ENCODE measurements at regions not wholly inside any gene's neighbourhood (a gene's known extent, or its start where the extent isn't known, plus 50 kb on each side); places are given as distances from the start of the nearest gene placed in this dataset.

- H3K27ac ChIP-seq: peak overlapping the region; percentile 60 to 89 (median 76)
- in situ Hi-C loops (cut with MboI; ENCODE audit: low sequenced_read_pairs in 4 of 4) (loop anchor here in 1 of 4 donors (25.0 kb wide), 1 partner anchor 416 kb away; no protein-coding TSS in a partner anchor), intact Hi-C loops (cut with DNase I; ENCODE audit: low total_unique reads) (loop anchor here (2.0 kb wide), 2 partner anchors 311 to 625 kb away; no protein-coding TSS in a partner anchor)
These were observed 479.9 kb upstream of the AKR1E2 start for GRCh38 chr10:4345877-4346646.

GRCh38 chr10:4344492-4344994 is 481.5 kb upstream of the AKR1E2 start:
- Histone ChIP-seq H3K36me3 (no peaks in the 10 kb centered on the region), H3K27me3 (no peaks in the 10 kb centered on the region), H3K4me1 (peaks cover 19 to 23% of the 10 kb centered on the region in 2 donors), H3K9me3 (no peaks in the 10 kb centered on the region), H3K27ac (peak overlapping the region; percentile 60 to 89 (median 76)), H3K4me3 (no peak overlapping the region)
- in situ Hi-C loops (cut with MboI; ENCODE audit: low sequenced_read_pairs in 4 of 4): loop anchor here in 1 of 4 donors (25.0 kb wide), 1 partner anchor 418 kb away; no protein-coding TSS in a partner anchor
- TF ChIP-seq CTCF (IDR thresholded peaks at IDR 0.05 in 4 of 5, conservative IDR thresholded peaks at IDR 0.05 in 1 of 5) (peak in 3 of 5 experiments; percentile 10 to 25 (median 13)), POLR2A (IDR thresholded peaks at IDR 0.05) (no peak)
- DNase-seq: peak; percentile 68 to 77
- intact Hi-C loops (cut with DNase I; ENCODE audit: low total_unique reads): loop anchor here (2.0 to 5.0 kb wide), 3 partner anchors 312 to 624 kb away; no protein-coding TSS in a partner anchor
- peak; percentile 97 to 98 for ATAC-seq

More at GRCh38 chr10:4345877-4346646, 479.9 kb upstream of the AKR1E2 start:
- ATAC-seq: no peak
- no peaks in the 10 kb centered on the region for H3K27me3 ChIP-seq
- peaks cover 19 to 23% of the 10 kb centered on the region in 2 donors for H3K4me1 ChIP-seq
- H3K36me3 ChIP-seq: no peaks in the 10 kb centered on the region
- TF ChIP-seq POLR2A (IDR thresholded peaks at IDR 0.05): no peak
- no peak for TF ChIP-seq CTCF (IDR thresholded peaks at IDR 0.05 in 4 of 5, conservative IDR thresholded peaks at IDR 0.05 in 1 of 5)
- H3K4me3 ChIP-seq: no peak overlapping the region
- DNase-seq: no peak
- H3K9me3 ChIP-seq: no peaks in the 10 kb centered on the region

- Histone ChIP-seq H3K27ac (peak overlapping the region; percentile 60 to 89 (median 76)), H3K36me3 (no peaks in the 10 kb centered on the region), H3K4me3 (no peak overlapping the region), H3K9me3 (no peaks in the 10 kb centered on the region), H3K27me3 (no peaks in the 10 kb centered on the region), H3K4me1 (peaks cover 19 to 23% of the 10 kb centered on the region in 2 donors)
- DNase-seq (no peak), ATAC-seq (peak; percentile 11 to 25)
- TF ChIP-seq CTCF (IDR thresholded peaks at IDR 0.05 in 4 of 5, conservative IDR thresholded peaks at IDR 0.05 in 1 of 5): no peak
- no peak for TF ChIP-seq POLR2A (IDR thresholded peaks at IDR 0.05)
- intact Hi-C loops (cut with DNase I; ENCODE audit: low total_unique reads) (loop anchor here (2.0 to 5.0 kb wide), 3 partner anchors 313 to 623 kb away; no protein-coding TSS in a partner anchor), in situ Hi-C loops (cut with MboI; ENCODE audit: low sequenced_read_pairs in 4 of 4) (loop anchor here in 1 of 4 donors (25.0 kb wide), 1 partner anchor 418 kb away; no protein-coding TSS in a partner anchor)
These were observed 482.1 kb upstream of the AKR1E2 start for GRCh38 chr10:4343873-4344272.

DNA sequence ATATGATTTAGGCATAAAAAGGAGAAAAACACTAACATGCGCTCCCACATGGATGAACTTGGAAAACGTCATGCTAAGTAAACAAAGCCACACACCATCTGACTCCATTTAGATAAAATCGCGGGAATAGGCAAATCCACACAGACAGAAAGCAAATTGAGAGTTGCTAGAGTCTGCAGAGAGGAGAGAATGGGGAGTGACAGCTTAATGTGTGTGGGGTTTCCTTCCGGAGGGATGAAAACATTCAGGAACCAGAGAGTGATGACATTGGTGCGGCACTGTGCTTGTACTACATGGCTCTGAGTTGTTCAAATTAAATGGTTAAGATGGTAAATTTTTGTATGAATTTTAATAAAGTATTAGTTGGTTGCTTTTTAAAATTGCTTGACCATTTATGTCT is 482.9 kb upstream of the AKR1E2 start:
- ATAC-seq (no peak), DNase-seq (no peak)
- intact Hi-C loops (cut with DNase I; ENCODE audit: low total_unique reads) (loop anchor here (5.0 kb wide), 1 partner anchor 424 kb away; no protein-coding TSS in a partner anchor), in situ Hi-C loops (cut with MboI; ENCODE audit: low sequenced_read_pairs in 4 of 4) (loop anchor here in 1 of 4 donors (25.0 kb wide), 1 partner anchor 419 kb away; no protein-coding TSS in a partner anchor)
- H3K9me3 ChIP-seq: no peaks in the 10 kb centered on the region
- TF ChIP-seq POLR2A (IDR thresholded peaks at IDR 0.05): no peak
- TF ChIP-seq CTCF (IDR thresholded peaks at IDR 0.05 in 4 of 5, conservative IDR thresholded peaks at IDR 0.05 in 1 of 5): no peak
- H3K36me3 ChIP-seq: no peaks in the 10 kb centered on the region
- no peaks in the 10 kb centered on the region for H3K27me3 ChIP-seq
- no peak overlapping the region for H3K4me3 ChIP-seq
- peaks cover 19 to 23% of the 10 kb centered on the region in 2 donors for H3K4me1 ChIP-seq
- no peak overlapping the region for H3K27ac ChIP-seq
